ENCODE measurements at regions not wholly inside any gene's neighbourhood (a gene's known extent, or its start where the extent isn't known, plus 50 kb on each side); places are given as distances from the start of the nearest gene placed in this dataset.

DNA sequence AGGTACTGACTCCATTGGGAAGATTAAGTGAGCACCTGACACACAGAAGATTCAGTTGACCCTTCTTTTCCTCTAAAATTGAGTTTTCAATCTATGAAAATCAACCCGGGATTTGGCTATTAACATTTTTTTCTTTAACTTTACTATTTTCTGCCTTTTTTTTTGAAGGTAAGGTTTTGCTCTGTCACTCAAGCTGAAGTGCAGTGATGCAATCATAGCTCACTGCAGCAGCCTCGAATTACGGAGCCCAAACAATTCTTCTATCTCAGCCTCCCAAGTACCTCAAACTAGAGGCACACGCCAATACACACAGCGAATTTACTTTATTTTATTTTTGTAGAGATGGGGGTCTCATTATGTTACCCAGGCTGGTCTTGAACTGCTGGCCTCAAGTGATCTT lies 1029.5 kb downstream of the MCTP2 start:
- no peak for DNase-seq (ENCODE audit: low spot score)

DNA sequence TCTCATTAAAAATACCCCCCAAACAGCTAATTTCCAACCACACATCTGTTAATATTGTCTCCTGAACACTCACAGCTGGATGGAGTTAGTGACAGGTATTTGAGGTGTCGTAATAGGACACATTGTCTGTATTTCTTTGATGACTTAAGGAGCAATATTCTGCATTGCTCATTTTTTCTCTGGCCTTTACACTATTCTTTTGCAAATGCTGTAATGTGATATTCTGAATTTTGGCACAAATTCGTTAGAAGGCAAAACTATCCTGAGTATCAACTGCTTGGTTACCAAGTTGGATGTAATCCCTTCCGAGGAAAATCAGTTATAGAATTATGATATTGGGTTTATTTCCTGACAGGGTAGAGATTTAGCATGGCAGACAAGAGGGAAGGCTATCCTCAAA lies 1030.2 kb downstream of the MCTP2 start:
- DNase-seq (ENCODE audit: low spot score) = no peak

DNA sequence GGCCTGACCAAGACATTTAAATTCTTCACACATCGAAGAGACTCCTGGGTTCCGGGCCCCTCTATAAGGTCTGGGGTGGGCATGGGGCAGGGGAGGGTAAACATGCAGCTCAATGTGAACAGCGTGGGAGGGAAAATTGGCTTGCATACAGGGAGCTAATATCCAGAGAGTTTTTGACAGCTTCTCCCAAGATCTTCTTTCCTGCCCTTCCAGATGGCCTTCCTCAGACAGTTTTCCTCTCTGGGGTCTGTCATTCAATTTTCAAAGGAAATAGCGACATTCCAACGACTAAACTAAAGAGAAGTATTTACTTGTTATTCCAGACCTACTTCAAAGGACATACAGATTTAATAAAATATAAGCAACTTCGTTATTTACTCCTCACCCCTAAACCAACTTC lies 1030.6 kb downstream of the MCTP2 start:
- no peak for DNase-seq (ENCODE audit: low spot score)

DNA sequence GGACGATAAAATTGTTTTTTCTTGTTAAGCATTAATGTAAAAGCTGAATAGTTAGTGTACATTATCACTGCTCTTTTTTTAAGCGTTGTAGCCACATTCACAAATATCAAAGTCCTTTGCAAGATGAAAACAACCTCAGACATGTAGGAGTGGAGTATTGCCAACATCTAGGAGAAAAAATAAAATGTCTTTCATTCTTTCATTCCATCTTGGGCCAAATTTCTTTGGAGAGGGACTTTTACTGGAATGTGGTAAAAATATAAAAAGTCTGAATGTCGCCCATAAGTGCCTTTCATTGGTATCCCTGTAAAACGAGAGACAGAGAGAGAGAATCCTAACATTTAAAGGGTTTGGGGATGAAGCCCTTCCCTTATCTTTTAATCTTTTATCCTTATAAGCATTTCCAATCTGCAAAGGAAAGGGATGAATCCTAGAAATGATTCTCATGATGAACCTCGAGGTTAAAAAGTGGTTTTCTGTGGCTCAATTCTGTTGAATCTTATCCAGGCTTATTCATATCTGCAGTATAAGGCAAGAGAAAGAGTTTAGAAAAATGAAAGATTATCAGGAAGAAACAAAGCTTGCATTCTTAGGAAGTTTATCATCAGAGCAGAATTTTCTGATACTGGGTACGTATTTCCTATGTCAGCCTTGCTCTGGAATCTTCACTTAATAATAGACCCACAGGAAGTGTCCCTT lies 1031.7 kb downstream of the MCTP2 start:
- DNase-seq (ENCODE audit: low spot score) = no peak

DNA sequence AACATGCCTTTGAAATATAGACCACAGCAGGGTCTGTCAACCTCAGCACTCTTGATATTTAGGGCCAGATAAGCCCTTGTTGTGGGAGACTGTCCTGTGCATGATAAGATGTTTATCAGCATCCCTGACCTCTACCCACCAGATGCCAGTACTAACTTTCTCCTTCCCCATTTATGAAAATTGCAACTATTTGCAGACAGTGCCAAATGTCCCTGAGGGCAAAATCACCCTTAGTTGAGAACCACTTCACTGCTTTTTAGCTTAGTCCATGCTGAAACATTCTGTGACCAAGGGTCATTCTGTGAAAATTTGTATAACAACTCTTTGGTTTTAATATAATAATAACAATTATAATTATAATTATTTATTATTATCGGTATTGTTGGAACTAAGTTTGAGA lies 1032.4 kb downstream of the MCTP2 start:
- no peak for DNase-seq (ENCODE audit: low spot score)

DNA sequence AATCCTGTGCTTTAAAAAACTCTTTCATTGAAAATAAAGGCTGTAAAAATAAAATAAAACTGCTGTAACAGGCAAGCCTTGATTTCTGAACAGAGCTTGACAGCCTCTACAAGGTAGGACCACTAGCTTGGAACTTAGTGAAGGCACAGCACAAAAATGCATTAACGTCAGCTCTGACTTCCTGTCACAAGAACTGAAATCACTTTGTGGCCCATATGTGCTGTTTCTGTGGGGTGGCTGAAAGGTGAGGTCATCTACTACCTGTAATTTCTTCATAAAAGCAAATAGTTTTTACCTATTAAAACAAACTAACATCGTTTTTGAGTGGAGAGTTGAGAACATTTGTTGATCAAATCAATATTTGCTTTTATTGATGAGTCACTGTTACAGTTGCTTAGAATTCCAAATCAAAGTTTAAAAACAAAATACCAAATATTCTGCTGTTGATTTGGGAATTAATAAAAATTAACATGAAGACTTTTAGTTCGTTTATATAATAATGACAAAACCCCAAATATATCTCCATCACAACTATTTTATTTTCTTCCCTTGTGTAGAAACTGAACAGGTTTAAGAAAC lies 1034.1 kb downstream of the MCTP2 start:
- no peak for DNase-seq (ENCODE audit: low spot score)

GRCh38 chr15:95266451-95267061 lies 1035.2 kb downstream of the MCTP2 start:
- no peak for DNase-seq (ENCODE audit: low spot score)

GRCh38 chr15:95267481-95267880 lies 1036.1 kb downstream of the MCTP2 start:
- peak; percentile 32 for DNase-seq (ENCODE audit: low spot score)

GRCh38 chr15:95269242-95270183 lies 1038.2 kb downstream of the MCTP2 start:
- no peak for DNase-seq (ENCODE audit: low spot score)

DNA sequence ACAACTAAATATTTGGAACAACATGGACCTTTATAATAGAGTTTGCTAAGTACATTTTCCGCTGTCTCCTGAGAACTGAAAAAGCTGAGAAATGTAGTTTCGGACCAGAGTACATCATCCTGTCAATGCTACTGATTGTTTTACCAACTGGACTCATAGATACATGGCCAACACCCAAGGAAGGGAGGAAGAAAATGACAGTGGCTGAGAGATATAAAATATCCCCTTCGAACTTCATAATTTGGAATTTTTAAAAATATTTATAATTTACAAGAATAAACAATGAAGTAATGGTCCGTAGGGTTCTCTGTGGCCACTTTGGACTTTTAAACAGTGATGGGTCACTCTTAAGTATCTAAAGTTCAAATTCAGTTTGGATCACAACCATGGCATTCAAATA lies 1042.7 kb downstream of the MCTP2 start:
- no peak for DNase-seq (ENCODE audit: low spot score)

DNA sequence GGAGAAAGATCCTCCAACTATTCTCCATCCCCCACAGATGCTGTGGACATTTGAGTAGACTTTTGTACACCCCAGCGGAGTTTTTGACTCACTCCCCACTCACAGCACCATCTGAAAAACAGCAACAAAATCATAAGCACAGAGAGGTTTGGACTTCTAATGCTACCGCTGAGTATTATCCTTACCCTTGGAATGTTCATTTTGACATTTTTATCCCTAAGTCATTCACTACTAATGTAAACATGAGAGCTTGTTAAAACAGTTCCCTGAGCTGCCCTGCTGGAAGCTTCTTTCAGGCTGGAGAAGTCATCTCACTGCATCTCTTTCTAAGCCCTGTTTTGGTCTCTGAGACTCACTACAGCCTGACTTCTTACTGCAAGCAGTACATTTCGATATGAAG lies 1045.9 kb downstream of the MCTP2 start:
- no peak for DNase-seq (ENCODE audit: low spot score)

DNA sequence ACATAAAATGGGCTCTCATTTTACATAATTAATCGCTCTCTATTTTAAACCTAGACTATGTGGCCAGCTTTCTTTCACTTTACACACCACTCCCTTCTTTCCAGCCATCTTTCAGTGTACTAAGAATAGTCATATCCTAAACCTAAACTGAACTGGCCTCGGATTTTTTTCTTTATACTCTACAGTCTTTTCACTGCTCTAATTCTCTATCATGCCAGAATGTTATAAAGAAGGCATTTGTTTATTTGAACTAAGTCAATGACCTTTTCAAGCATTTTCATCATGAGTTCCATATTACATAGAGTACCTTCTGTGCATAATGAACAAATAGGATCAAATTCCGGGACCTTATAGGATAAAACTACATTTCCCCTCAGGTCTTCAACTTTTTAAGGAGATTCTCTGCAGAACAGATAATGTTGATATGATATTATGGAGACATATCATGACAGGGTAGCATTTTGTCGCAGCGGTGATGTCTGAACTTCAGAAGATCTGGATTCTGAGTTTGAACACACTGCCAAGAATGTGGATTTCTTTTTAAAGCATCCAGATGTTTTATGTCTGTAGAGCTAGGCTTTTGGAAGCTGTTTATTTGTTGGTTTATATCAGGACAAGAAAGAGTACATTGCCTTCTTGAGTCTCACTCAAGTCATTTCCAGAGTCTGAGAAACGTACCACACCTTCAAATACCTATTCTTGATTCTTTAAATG lies 1047.3 kb downstream of the MCTP2 start:
- no peak for DNase-seq (ENCODE audit: low spot score)

GRCh38 chr15:95279277-95280019 lies 1048.1 kb downstream of the MCTP2 start:
- DNase-seq (ENCODE audit: low spot score) = no peak

DNA sequence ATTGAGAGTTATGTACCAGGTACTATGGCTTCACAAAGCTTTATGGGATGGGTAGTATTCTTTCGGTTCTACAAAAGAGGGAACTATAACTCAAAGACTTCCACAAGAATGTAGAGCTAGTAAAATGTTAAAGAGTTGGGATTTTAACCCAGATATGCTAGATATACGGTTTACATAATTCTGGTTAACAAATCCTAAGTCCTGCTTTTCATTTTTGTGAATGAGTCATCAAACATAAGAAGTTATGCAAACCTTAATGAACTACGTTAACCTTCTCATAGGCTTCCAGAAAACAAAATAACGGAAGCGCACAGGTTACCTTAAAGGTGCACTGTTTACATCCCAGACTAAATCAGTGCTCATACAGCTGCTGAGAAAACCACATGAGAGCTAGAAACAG lies 1049.3 kb downstream of the MCTP2 start:
- DNase-seq (ENCODE audit: low spot score) = no peak

GRCh38 chr15:95281470-95281869 lies 1049.0 kb upstream of the NR2F2 start:
- DNase-seq (ENCODE audit: low spot score) = no peak

- DNase-seq (ENCODE audit: low spot score) = no peak
Observed at GRCh38 chr15:95284492-95284891, 1046.0 kb upstream of the NR2F2 start.

GRCh38 chr15:95284933-95285421 lies 1045.5 kb upstream of the NR2F2 start:
- DNase-seq (ENCODE audit: low spot score) = no peak

- no peak for DNase-seq (ENCODE audit: low spot score)
Observed at GRCh38 chr15:95286352-95286880, 1044.1 kb upstream of the NR2F2 start.

- DNase-seq (ENCODE audit: low spot score) = no peak
Observed at GRCh38 chr15:95287720-95288103, 1042.8 kb upstream of the NR2F2 start.

- no peak for DNase-seq (ENCODE audit: low spot score)
Observed at GRCh38 chr15:95288626-95289025, 1041.9 kb upstream of the NR2F2 start.
